ENCODE measurements at regions not wholly inside any gene's neighbourhood (a gene's known extent, or its start where the extent isn't known, plus 50 kb on each side); places are given as distances from the start of the nearest gene placed in this dataset.

DNA sequence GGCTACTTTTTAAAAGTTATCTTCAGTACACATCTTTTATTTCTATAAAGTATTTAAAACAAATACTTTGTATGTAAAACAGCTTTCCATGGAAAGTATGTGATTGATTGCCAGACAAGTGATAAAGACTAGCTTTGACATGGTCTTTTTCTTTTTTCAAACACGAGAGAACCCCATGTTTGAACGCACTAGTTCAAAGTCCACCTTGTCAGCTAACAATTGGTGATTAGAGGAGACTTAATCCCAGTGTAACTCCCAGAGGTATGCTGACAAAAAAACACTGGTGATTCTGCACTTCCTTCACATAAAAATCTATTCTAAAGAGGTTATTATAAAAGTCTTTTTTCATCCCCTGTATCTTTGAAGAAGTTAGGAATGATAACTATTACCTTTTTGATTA, 438.1 kb downstream of the GJA1 start:
- DNase-seq, result no peak
- WGBS, 3 donors, result 53 to 73% (median 61%) methylated on average over 2 of the region's 2 CpGs
- no peak for TF ChIP-seq POLR2A (IDR thresholded peaks at IDR 0.05)
- no peak for TF ChIP-seq EP300 (IDR thresholded peaks at IDR 0.05)
- TF ChIP-seq, protein P1, sequence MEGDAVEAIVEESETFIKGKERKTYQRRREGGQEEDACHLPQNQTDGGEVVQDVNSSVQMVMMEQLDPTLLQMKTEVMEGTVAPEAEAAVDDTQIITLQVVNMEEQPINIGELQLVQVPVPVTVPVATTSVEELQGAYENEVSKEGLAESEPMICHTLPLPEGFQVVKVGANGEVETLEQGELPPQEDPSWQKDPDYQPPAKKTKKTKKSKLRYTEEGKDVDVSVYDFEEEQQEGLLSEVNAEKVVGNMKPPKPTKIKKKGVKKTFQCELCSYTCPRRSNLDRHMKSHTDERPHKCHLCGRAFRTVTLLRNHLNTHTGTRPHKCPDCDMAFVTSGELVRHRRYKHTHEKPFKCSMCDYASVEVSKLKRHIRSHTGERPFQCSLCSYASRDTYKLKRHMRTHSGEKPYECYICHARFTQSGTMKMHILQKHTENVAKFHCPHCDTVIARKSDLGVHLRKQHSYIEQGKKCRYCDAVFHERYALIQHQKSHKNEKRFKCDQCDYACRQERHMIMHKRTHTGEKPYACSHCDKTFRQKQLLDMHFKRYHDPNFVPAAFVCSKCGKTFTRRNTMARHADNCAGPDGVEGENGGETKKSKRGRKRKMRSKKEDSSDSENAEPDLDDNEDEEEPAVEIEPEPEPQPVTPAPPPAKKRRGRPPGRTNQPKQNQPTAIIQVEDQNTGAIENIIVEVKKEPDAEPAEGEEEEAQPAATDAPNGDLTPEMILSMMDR (IDR thresholded peaks at IDR 0.05), result no peak
- no peaks in the 10 kb centered on the region for H3K4me1 ChIP-seq (ENCODE audit: insufficient read depth)
- H3K9me3 ChIP-seq, result no peaks in the 10 kb centered on the region
- H3K4me3 ChIP-seq, result no peak overlapping the region
- no peaks in the 10 kb centered on the region for H3K36me3 ChIP-seq
- intact Hi-C loops (cut with DNase I), result no loop called here
- no peaks in the 10 kb centered on the region for H3K27me3 ChIP-seq
- no peak overlapping the region for H3K27ac ChIP-seq

DNA sequence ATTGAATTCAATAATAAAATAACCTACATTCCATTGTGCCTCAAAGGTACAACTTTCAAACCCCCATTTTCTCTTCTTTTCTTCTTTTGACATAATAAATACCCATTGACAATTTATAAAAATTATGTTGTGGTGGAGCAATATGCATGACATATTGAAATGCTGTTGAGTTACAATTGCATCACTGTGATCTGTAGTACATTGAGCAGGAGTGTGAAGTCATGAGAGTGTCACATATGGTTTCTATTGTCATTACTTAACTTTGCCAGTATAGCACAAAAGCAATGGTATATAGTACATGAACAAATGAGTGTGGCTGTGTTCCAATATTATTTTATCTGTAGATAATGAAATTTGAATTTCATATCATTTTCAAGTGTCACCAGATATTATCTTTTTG, 441.3 kb downstream of the GJA1 start:
- Histone ChIP-seq H3K27ac (no peak overlapping the region), H3K4me3 (no peak overlapping the region), H3K36me3 (no peaks in the 10 kb centered on the region), H3K9me3 (no peaks in the 10 kb centered on the region), H3K27me3 (no peaks in the 10 kb centered on the region), H3K4me1 (ENCODE audit: insufficient read depth) (no peaks in the 10 kb centered on the region)
- intact Hi-C loops (cut with DNase I), result no loop called here
- DNase-seq, result no peak
- no peak for TF ChIP-seq EP300 (IDR thresholded peaks at IDR 0.05)
- TF ChIP-seq, protein P1 (IDR thresholded peaks at IDR 0.05), result no peak

DNA sequence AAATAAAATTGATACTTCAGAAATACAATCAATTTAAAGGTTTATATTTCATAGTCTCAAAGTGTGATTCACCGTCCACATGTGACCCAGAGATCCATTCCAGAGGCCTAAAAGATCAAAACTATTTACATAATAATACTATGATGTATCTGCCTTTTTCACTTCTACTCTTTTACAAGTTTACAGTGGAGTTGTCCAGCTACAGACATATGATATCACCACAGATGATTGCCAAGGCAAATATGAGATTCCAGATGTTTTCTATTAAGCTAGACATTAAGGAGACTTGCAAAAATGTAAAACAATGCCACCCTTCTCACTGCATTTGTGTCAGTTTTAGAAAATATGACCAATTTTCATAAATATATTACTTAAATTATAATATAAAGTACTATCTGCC, 443.7 kb downstream of the GJA1 start:
- H3K27ac ChIP-seq, result no peak overlapping the region
- no peaks in the 10 kb centered on the region for H3K9me3 ChIP-seq
- H3K4me1 ChIP-seq (ENCODE audit: insufficient read depth), result no peaks in the 10 kb centered on the region
- no peaks in the 10 kb centered on the region for H3K36me3 ChIP-seq
- intact Hi-C loops (cut with DNase I), result no loop called here
- H3K27me3 ChIP-seq, result no peaks in the 10 kb centered on the region
- no peak for DNase-seq
- no peak overlapping the region for H3K4me3 ChIP-seq
- WGBS, 3 donors, result 16 to 29% (median 21%) methylated on average over 1 of the region's 1 CpG
- no peak for TF ChIP-seq POLR2A (IDR thresholded peaks at IDR 0.05)
- TF ChIP-seq EP300 (IDR thresholded peaks at IDR 0.05), result no peak
- TF ChIP-seq, protein P1 (IDR thresholded peaks at IDR 0.05), result no peak

DNA sequence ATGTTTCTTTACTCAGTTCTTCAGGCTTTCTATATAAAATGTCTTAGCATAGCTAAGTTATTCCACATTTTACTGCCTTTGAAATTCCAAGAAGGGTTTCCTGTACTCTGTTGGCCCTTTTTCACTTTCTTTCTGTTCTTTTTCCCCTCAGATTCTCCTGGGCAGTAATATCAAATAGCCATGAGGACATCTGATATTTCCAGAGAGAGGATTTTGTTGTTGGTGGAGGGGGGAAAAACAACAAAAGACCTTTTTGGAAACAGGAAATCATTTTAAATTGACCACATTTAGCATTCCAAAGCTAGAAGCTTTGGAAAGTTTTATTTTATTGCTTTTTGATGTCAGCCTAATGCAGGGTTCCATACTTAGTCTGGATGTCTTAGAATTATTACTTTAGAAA, 445.4 kb downstream of the GJA1 start:
- Histone ChIP-seq H3K27ac (no peak overlapping the region), H3K27me3 (no peaks in the 10 kb centered on the region), H3K4me1 (ENCODE audit: insufficient read depth) (no peaks in the 10 kb centered on the region), H3K36me3 (no peaks in the 10 kb centered on the region), H3K4me3 (no peak overlapping the region), H3K9me3 (no peaks in the 10 kb centered on the region)
- no peak for TF ChIP-seq POLR2A (IDR thresholded peaks at IDR 0.05)
- TF ChIP-seq, protein P1 (IDR thresholded peaks at IDR 0.05), result no peak
- TF ChIP-seq EP300 (IDR thresholded peaks at IDR 0.05), result no peak
- DNase-seq, result no peak
- intact Hi-C loops (cut with DNase I), result no loop called here

Measured in ovary (tissue), 7 donors.